Stimulated activated naive CD8-positive, alpha-beta T cell treated with anti-CD3 and anti-CD28 coated beads, Interleukin-15, Interleukin-2, amounts not matched to agents 100 U/mL and 50 U/mL, for 24 hours (primary cell): ENCODE measurements at regions not wholly inside any gene's neighbourhood (a gene's known extent, or its start where the extent isn't known, plus 50 kb on each side); places are given as distances from the start of the nearest gene placed in this dataset.
"Not testable (repeated sequence)": the region's sequence is repeated elsewhere in the genome, so short reads cannot be mapped to it uniquely, and the experiment has no call there.

Experiments
- ATAC-seq: fragments of 150-1000 bp; cut with Tn5 transposase; one replicate; pipeline ENCODE4 v1.10.0; 2021
- DNase-seq: peaks from one replicate; pipeline ENCODE4 v3.0.0; 2021

- ATAC-seq (peak; percentile 71), DNase-seq (peak; percentile 40)
Observed at GRCh38 chr20:50450881-50451752, 59.1 kb upstream of the PTPN1 start.

GRCh38 chr20:50451792-50452425 lies 58.3 kb upstream of the PTPN1 start:
- not testable (repeated sequence) for ATAC-seq, DNase-seq

- ATAC-seq (no peak), DNase-seq (no peak)
Observed at GRCh38 chr20:50453533-50454244, 56.5 kb upstream of the PTPN1 start.

- not testable (repeated sequence) for DNase-seq
Observed at GRCh38 chr20:50455245-50455644, 54.9 kb upstream of the PTPN1 start.

GRCh38 chr20:50455656-50456451 lies 54.3 kb upstream of the PTPN1 start:
- DNase-seq (no peak), ATAC-seq (no peak)

More at GRCh38 chr20:50455245-50455644, 54.9 kb upstream of the PTPN1 start:
- ATAC-seq = not testable (repeated sequence)

- DNase-seq (peak; percentile 27), ATAC-seq (no peak)
Observed at GRCh38 chr20:50456452-50457324, 53.5 kb upstream of the PTPN1 start.

GRCh38 chr20:50459124-50459918 lies 50.9 kb upstream of the PTPN1 start:
- DNase-seq (no peak), ATAC-seq (no peak)

GRCh38 chr20:50460115-50460607 lies 50.0 kb upstream of the PTPN1 start:
- no peak for ATAC-seq
- no peak for DNase-seq
